GM19043 (cell line): ENCODE measurements at regions not wholly inside any gene's neighbourhood (a gene's known extent, or its start where the extent isn't known, plus 50 kb on each side); places are given as distances from the start of the nearest gene placed in this dataset.

ENCODE experiments used
- ATAC-seq: cut with Tn5 transposase; IDR thresholded peaks from one replicate; pipeline ENCODE4 v1.9.1; 2021; ENCODE audit warnings: low read depth; ENCODE audit not compliant: unreplicated experiment

DNA sequence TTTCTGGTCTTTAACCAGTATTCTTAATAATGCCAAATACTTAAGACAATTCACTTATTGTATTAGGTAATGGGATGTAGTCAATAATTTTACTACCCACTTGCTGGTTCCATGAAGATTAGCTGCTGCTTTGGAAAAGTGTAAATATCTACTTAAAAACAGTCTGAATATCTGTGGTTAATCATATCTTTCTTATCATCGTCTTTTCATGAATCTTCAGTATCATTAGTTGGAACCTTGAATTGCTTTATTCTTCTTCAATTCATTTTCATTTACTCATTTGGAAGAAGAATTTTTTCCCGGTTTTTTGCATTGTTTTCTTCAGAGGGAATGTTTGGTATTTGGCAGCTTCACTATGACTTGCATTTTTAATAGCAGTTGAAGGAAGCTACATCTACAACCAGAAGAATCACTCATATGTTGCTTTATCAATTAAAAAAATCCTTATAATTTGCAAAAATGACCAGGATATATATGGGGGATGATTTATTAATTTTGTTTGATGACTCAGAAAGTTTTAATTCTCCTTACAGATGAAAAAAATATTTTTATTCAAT, 1398.3 kb upstream of the CDH6 start:
- ATAC-seq: no peak

- no peak for ATAC-seq
Observed at GRCh38 chr5:29794141-29794787, 1399.2 kb upstream of the CDH6 start.

- ATAC-seq: no peak
Observed at GRCh38 chr5:29790281-29790680, 1403.2 kb upstream of the CDH6 start.

GRCh38 chr5:29780401-29780800, 1413.1 kb upstream of the CDH6 start:
- ATAC-seq: no peak

- no peak for ATAC-seq
Observed at GRCh38 chr5:29779141-29779540, 1414.3 kb upstream of the CDH6 start.

GRCh38 chr5:29777373-29777772, 1416.1 kb upstream of the CDH6 start:
- no peak for ATAC-seq

GRCh38 chr5:29770936-29771335, 1422.5 kb upstream of the CDH6 start:
- no peak for ATAC-seq

DNA sequence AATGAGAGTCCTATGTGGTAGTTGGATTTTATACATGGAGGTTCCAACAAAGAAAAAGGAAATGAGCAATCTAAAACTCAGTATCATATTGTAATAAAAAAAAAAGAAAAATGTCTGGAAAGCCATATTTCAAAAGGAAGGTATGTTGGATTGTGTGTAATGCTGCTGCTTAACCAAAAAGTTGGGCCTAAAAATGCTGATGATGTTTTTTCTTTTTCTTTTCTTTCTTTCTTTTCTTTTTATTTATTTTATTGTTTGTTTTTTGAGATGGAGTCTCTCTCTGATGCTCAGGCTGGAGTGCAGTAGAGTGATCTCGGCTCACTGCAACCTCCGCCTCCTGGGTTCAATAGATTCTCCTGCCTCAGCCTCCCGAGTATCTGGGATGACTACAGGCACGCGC, 1424.0 kb upstream of the CDH6 start:
- no peak for ATAC-seq

- no peak for ATAC-seq
Observed at GRCh38 chr5:29758986-29759421, 1434.5 kb upstream of the CDH6 start.

DNA sequence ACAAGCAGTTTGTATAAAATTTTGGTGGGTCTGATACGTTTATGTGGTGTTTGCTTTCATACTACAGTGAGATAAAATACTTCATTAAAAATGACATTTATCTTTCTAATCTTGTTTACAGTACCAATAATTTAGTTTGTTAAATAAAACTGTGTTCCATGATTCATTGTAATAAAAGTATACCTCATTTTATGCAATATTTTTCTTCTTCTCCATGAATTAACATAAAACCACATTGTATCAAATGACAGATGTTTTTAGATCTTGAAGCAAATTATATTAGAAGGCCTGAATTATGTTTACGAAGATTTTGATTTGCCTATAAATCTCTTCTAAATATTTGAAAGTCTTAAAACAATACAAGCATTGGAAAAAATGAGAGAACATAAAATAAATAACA, 1443.0 kb upstream of the CDH6 start:
- no peak for ATAC-seq

- no peak for ATAC-seq
Observed at GRCh38 chr5:29744618-29745017, 1448.9 kb upstream of the CDH6 start.

GRCh38 chr5:29720954-29721353, 1472.5 kb upstream of the CDH6 start:
- no peak for ATAC-seq

DNA sequence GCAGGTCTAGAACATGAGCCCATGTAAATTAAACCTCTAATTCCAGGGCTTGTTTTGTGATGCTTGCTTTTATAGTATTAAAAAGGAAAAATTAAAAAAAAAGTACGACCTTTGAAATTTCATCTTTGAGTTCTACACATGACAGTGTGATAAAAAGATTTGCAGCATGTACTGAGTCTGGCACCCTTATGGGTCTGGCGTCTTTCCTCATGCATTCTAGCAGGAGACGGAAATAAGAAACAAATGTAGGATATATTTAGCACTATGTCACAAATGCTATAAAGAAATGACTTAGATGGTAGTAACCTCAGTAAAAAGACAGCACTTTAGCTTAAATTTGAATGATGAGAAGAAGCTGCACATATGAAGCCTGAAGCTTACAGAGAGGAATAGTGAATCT, 1474.3 kb upstream of the CDH6 start:
- ATAC-seq: no peak

DNA sequence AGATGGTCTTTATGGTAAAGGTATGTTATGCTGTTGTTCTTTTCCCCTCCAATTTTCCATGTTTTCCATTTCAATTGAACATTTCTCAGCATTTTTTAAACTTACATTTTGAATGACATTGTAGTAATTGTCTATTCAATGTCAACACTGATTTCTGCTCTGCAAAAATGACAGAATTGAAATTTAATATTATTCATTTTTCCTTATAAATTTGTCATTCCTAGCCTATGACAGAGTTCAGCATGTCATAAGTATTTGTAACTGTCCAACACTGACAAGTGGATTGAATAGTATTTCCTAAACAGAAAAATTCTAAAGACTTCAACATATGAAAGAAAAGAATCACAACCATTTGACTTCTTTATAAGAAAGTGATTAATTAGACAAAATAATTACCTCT, 1478.3 kb upstream of the CDH6 start:
- ATAC-seq: no peak

GRCh38 chr5:29702875-29703274, 1490.6 kb upstream of the CDH6 start:
- ATAC-seq: no peak

DNA sequence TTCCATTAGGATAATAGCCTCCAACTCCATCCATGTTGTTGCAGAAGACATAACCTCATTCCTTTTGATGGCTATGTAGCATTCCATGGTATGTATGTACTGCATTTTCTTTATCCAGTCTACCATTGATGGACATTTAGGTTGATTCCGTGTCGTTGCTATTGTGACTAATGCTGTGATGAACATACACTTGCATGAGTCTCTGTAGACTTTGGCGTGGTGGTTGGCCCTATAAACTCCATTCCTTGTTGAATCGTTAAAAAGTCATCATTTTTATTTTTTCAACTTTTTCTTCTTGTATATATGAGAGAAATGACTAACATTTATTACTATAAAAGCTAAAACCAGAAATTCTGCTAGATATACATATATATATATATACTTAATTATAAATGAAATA, 1491.9 kb upstream of the CDH6 start:
- ATAC-seq: no peak

DNA sequence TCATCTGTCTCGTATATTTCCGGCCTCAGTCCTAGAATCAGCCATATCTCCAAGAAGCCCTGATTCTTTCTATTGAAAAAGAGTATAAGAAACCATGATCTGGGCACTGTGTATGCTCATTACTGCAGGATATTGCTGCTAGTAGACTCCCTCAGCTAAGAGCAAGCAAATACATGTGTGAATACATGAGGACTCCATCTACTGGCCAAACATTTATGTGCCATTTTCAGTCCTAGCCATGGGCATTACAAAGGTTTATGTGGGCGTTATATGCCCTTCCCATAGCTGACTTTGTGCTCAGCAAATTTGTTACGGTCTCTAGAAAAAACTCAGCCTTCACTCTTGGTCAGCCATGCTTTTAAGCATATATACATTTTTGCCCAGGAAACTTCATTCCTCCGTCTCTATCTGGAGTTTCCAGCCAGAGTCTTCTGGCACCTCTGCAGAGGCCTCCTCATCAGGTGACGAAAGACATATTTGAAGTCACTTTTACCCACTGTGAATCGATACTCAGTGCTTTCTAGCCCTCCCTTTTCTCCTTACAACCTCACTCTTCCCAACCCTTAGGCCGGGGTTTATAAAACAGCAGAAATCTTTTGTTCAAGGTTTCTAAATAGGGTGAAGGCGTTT, 1495.6 kb upstream of the CDH6 start:
- no peak for ATAC-seq

- ATAC-seq: no peak
Observed at GRCh38 chr5:29697278-29697677, 1496.2 kb upstream of the CDH6 start.

- ATAC-seq: no peak
Observed at GRCh38 chr5:29672678-29673077, 1520.8 kb upstream of the CDH6 start.

- ATAC-seq: no peak
Observed at GRCh38 chr5:29662876-29663275, 1530.6 kb upstream of the CDH6 start.

GRCh38 chr5:29654954-29655353, 1538.5 kb upstream of the CDH6 start:
- no peak for ATAC-seq

GRCh38 chr5:29649321-29649720, 1544.2 kb upstream of the CDH6 start:
- ATAC-seq: no peak
